Esophagus muscularis mucosa (tissue), 4 donors: ENCODE measurements at regions not wholly inside any gene's neighbourhood (a gene's known extent, or its start where the extent isn't known, plus 50 kb on each side); places are given as distances from the start of the nearest gene placed in this dataset.

Source experiments
- EP300 ChIP-seq: sonication (generic); formaldehyde crosslinking; IDR thresholded peaks from one replicate; pipeline ENCODE4 v1.6.1; 2017; ENCODE audit warnings: antibody characterized with exemption
- POLR2A ChIP-seq: fragments of 450-650 bp; IDR thresholded peaks from one replicate; pipeline ENCODE4 v1.6.1; 2017; ENCODE audit warnings: antibody characterized with exemption, moderate library complexity, mild to moderate bottlenecking, low read depth
- POLR2AphosphoS5 ChIP-seq, 2 donors: sonication (generic); formaldehyde crosslinking; IDR thresholded peaks; one replicate each; pipeline ENCODE4 v1.6.1; 2017; ENCODE audit warnings: antibody characterized with exemption in 2 of 2
- TF ChIP-seq, protein P1 (sequence below), 3 experiments: fragments of 200-600 bp in 2 of 3; fragments of 450-650 bp in 1 of 3; sonication (generic) in 2 of 3; IDR thresholded peaks; one replicate each; pipeline ENCODE4 v1.5.1; 2017 to 2019; ENCODE audit warnings: antibody characterized with exemption in 3 of 3, mild to moderate bottlenecking in 2 of 3, moderate library complexity in 1 of 3

DNA sequence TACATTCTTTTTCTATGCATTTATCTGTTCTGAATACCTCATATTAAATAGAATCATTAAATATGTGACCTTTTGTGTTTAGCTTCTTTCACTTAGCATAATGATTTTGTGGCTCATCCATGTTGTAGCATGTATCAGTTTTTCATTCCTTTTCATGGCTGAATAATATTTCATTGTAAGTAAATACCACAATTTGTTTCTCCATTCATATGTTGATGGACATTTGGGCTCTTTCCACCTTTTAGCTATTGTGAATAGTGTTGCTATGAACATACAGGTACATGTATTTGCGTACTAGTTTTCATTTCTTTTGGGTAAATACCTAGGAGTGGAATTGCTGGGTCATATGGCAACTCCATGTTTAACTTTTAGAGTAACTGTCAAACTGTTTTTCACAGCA, 85.1 kb downstream of the GNL3L start:
- TF ChIP-seq POLR2AphosphoS5 (IDR thresholded peaks at IDR 0.05) (no peak), EP300 (no peak), POLR2A (no peak)
- TF ChIP-seq, protein P1, sequence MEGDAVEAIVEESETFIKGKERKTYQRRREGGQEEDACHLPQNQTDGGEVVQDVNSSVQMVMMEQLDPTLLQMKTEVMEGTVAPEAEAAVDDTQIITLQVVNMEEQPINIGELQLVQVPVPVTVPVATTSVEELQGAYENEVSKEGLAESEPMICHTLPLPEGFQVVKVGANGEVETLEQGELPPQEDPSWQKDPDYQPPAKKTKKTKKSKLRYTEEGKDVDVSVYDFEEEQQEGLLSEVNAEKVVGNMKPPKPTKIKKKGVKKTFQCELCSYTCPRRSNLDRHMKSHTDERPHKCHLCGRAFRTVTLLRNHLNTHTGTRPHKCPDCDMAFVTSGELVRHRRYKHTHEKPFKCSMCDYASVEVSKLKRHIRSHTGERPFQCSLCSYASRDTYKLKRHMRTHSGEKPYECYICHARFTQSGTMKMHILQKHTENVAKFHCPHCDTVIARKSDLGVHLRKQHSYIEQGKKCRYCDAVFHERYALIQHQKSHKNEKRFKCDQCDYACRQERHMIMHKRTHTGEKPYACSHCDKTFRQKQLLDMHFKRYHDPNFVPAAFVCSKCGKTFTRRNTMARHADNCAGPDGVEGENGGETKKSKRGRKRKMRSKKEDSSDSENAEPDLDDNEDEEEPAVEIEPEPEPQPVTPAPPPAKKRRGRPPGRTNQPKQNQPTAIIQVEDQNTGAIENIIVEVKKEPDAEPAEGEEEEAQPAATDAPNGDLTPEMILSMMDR (IDR thresholded peaks at IDR 0.05) = no peak
